ENCODE measurements at regions not wholly inside any gene's neighbourhood (a gene's known extent, or its start where the extent isn't known, plus 50 kb on each side); places are given as distances from the start of the nearest gene placed in this dataset.

GRCh38 chr5:168209997-168210396 lies 81.4 kb upstream of the WWC1 start:
- in situ Hi-C loops (cut with MboI; ENCODE audit: low sequenced_read_pairs), result no loop called here

GRCh38 chr5:168211245-168211644 lies 80.2 kb upstream of the WWC1 start:
- in situ Hi-C loops (cut with MboI; ENCODE audit: low sequenced_read_pairs), result no loop called here

GRCh38 chr5:168211936-168212335 lies 79.5 kb upstream of the WWC1 start:
- in situ Hi-C loops (cut with MboI; ENCODE audit: low sequenced_read_pairs), result no loop called here

- in situ Hi-C loops (cut with MboI; ENCODE audit: low sequenced_read_pairs), result no loop called here
These were observed 77.4 kb upstream of the WWC1 start for GRCh38 chr5:168214071-168214470.

GRCh38 chr5:168214886-168215285 lies 76.6 kb upstream of the WWC1 start:
- in situ Hi-C loops (cut with MboI; ENCODE audit: low sequenced_read_pairs), result no loop called here

GRCh38 chr5:168215646-168216045 lies 75.8 kb upstream of the WWC1 start:
- in situ Hi-C loops (cut with MboI; ENCODE audit: low sequenced_read_pairs), result no loop called here

- in situ Hi-C loops (cut with MboI; ENCODE audit: low sequenced_read_pairs), result no loop called here
These were observed 74.5 kb upstream of the WWC1 start for GRCh38 chr5:168216989-168217388.

- in situ Hi-C loops (cut with MboI; ENCODE audit: low sequenced_read_pairs), result no loop called here
These were observed 73.9 kb upstream of the WWC1 start for GRCh38 chr5:168217497-168217896.

GRCh38 chr5:168218746-168219145 lies 72.7 kb upstream of the WWC1 start:
- in situ Hi-C loops (cut with MboI; ENCODE audit: low sequenced_read_pairs), result no loop called here

- in situ Hi-C loops (cut with MboI; ENCODE audit: low sequenced_read_pairs), result no loop called here
These were observed 71.7 kb upstream of the WWC1 start for GRCh38 chr5:168219515-168220410.

- in situ Hi-C loops (cut with MboI; ENCODE audit: low sequenced_read_pairs), result no loop called here
These were observed 67.4 kb upstream of the WWC1 start for GRCh38 chr5:168224085-168224484.

GRCh38 chr5:168226012-168226411 lies 65.4 kb upstream of the WWC1 start:
- in situ Hi-C loops (cut with MboI; ENCODE audit: low sequenced_read_pairs), result no loop called here

- in situ Hi-C loops (cut with MboI; ENCODE audit: low sequenced_read_pairs), result no loop called here
These were observed 64.4 kb upstream of the WWC1 start for GRCh38 chr5:168227001-168227400.

- in situ Hi-C loops (cut with MboI; ENCODE audit: low sequenced_read_pairs), result no loop called here
These were observed 63.4 kb upstream of the WWC1 start for GRCh38 chr5:168227973-168228615.

- in situ Hi-C loops (cut with MboI; ENCODE audit: low sequenced_read_pairs), result no loop called here
These were observed 62.8 kb upstream of the WWC1 start for GRCh38 chr5:168228668-168229067.

GRCh38 chr5:168234133-168234532 lies 57.3 kb upstream of the WWC1 start:
- in situ Hi-C loops (cut with MboI; ENCODE audit: low sequenced_read_pairs), result no loop called here

- in situ Hi-C loops (cut with MboI; ENCODE audit: low sequenced_read_pairs), result no loop called here
These were observed 53.0 kb upstream of the WWC1 start for GRCh38 chr5:168238463-168238862.

GRCh38 chr5:168239325-168239724 lies 52.1 kb upstream of the WWC1 start:
- in situ Hi-C loops (cut with MboI; ENCODE audit: low sequenced_read_pairs), result no loop called here
